ENCODE measurements at regions not wholly inside any gene's neighbourhood (a gene's known extent, or its start where the extent isn't known, plus 50 kb on each side); places are given as distances from the start of the nearest gene placed in this dataset.
A peak's percentile ranks its signal among the peaks of the same experiment; 100 is the strongest.
"Not testable (repeated sequence)": the region's sequence is repeated elsewhere in the genome, so short reads cannot be mapped to it uniquely, and the experiment has no call there.

DNA sequence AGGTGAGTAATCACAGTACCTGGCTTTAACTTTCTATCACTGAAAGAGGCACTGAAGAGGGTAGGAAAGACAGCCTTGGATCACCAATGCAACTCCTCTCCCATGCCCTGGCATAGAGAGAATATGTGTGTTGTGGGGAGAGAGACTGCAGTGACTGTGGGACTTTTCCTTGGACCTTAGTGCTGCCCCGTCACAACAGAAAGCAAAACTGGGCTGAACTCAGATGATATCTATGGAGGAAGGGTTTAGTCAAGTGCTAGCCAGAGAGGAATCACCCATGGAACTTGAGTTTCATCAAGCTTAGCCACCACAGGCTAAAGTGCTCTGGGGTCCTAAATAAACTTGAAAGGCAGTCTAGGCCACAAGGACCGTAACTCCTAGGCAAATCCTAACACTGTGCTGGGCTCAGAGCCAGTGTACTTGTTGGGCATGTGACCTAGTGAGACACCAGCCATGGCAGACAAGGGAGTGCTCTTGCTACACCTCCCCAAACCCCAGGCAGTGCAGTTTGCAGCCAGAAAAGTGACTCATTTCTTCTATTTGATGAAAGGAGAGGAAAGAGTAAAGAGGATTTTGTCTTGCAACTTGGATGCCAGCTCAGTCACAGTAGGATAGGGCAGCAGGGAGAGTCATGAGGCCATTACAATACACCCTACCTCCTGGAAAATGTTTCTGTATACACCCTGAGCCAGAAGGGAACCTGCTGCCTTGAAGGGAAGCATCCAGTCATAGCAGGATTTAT lies 105.8 kb upstream of the SPOPL start:
- DNase-seq (ENCODE audit: low spot score): no peak

DNA sequence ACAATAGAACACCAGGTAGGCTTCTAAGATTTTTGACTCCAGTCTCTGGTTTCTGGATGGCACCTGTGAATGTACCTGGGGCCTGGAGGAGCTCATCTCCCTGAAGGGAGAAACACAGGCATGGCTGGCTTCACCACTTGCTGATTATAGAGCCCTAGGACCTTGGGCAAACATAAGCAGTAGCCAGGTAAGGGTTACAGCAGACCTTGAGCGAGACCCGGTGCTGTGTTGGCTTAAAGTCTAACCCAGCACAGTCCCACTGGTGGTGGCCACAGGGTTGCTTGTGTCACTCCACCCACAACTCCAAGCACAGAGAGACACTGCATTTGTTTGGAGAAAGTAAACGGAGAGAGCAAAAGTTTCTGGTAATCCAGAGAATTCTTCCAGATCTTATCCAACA lies 104.7 kb upstream of the SPOPL start:
- no peak for DNase-seq (ENCODE audit: low spot score)

DNA sequence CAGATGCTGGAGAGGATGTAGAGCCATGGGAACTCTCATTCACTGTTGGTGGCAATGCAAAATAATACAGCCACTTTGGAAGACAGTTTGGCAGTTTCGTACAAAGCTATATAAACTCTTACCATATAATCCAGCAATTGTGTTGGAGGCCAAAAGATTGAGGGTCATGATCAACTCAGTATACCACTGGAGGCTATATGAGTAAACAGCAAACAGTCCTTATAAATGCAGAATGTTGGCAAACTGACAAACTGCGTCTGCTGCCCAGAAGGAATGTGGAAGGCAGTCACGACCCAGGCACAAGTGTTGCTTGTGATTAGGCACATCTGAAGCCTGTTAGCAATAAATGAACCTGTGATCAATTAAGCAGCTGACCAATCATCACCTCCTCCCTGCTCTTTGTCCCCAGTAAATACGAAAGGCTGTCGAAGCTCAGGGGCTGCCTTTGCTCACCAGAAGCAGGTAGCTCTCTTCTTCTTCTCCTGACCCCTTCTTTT lies 98.1 kb upstream of the SPOPL start:
- DNase-seq (ENCODE audit: low spot score): no peak

DNA sequence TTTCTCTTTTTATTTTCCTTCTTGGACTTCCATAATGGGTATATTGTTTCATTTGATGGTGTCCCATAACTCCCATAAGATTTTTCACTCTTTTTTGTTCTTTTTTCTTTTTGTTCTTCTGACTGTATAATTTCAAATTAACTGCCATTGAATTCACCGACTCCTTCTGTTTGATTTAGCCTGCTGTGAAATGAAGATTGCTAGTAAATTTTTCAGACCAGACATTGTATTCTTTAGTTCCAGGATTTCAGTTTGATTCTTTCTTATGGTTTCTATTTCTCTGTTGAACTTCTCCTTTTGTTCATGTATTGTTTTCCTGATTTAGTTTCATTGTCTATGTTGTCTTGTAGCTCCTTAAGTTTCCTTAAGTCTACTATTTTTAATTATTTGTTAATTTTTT lies 87.6 kb upstream of the SPOPL start:
- DNase-seq (ENCODE audit: low spot score): no peak

DNA sequence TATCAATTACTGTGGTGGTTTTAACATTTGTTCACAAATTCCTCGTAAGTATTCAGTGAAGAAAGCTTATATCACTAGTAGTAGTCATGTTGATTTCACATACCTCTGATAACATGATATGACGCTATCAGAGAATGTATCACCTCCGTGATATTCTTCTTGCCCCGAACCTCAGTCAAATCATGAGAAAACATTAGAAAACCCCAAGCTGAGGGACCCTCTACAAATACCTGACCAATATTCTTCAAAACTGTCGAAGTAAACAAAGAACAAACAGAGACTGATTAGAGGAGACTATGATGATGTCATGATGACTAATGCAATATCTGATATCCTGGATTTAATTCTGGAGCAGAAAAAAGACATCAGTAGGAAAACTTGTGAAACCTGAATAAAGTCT lies 85.6 kb upstream of the SPOPL start:
- no peak for DNase-seq (ENCODE audit: low spot score)

DNA sequence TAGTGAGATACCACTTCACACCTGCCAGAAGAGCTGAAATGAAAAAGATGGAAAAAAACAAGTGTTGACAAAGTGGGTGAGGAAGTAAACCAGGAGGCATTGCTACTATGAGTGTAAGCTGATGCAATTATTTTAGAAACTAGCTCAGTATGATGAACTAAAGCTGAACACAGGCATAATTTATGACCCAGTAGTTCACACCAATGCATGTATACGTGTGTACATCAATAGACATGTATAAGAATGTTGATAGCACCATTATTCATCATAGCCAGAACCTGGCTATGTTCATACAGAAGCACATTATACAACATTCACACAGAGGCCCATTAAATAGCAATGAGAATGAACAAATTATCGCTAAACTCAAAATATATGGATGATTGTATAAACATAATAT lies 83.1 kb upstream of the SPOPL start:
- no peak for DNase-seq (ENCODE audit: low spot score)

DNA sequence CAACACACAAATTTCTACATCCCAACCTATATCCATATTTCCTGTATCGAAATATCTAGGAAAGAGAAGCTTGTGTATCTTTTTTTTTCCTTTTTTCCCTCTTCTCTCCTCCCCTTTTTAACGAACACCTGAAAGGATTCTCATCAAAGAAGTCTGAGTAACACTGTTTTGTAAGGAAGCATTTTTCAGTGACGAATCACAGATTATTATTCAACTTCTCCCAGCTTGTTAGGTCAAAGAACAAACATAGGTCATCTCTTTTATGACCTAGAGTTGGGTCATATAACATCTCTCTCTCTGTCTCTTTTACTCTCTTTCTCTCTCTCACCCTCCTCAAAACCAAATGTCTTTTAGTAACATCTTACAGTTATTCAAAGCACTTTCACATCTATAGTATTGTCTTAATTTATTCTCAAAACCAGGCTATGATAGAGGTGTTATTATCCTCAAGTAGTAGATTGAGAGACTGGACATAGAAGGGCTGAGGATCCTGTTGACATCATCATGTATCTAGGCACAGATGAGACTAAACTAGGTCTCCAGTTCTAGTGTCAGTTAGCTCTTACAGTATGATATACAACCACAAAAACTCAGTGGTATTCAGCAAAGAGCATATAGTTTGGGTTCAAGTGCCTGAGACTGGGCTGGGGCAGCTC lies 80.1 kb upstream of the SPOPL start:
- DNase-seq (ENCODE audit: low spot score): no peak

DNA sequence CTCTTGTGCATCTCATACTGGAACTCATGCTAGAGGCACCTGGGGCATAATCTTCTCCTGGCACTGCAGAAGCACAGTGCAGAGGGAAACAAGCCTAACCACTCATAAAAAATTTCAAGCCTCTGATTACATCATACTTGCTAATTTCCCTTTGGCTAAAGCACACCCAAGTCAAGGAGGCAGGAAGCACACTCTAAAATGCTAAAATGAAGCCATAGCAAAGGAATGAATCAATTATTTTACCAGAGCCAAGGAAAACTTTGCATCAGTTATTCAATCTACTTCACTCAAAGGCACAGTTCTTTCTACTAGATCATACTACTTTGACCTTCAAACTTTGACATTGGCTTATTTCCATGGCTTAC lies 79.6 kb upstream of the SPOPL start:
- no peak for DNase-seq (ENCODE audit: low spot score)

DNA sequence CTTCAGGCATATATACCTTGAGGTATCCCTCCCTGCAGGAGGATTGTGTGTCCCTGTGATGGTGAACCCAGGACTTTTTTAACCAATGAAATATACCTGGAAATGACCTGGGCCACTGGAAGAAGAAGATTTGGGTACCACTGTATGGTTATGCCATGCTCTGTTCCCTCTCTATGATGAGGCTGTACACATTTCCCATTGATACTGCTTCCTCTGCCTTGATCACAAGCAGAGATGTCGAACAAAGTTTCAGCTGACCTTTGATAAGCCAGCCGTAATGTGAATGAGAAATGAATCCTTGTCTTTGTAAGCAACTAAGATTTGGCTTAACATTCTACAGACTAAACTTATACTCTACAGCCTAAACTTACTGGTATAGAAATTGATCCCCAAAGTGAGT lies 78.4 kb upstream of the SPOPL start:
- no peak for DNase-seq (ENCODE audit: low spot score)

DNA sequence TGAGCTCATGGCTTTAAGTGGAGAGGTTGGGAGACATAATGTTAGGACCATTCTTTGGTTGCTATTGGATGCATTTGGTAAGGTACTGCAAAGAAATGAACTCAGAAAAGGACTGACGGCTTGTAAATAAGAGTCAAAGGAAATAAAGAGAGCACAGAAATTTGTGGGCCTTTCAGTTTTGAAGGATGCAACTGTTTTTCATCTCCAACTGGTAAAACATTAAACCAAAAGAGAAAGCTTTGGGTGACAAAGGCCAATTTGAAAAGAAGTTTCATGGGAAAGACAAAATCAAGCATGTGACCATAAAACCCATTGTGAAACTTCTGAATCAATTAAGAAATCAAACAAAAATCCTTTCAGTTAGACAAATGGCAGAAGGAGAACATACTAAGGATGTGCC lies 77.8 kb upstream of the SPOPL start:
- DNase-seq (ENCODE audit: low spot score): no peak

DNA sequence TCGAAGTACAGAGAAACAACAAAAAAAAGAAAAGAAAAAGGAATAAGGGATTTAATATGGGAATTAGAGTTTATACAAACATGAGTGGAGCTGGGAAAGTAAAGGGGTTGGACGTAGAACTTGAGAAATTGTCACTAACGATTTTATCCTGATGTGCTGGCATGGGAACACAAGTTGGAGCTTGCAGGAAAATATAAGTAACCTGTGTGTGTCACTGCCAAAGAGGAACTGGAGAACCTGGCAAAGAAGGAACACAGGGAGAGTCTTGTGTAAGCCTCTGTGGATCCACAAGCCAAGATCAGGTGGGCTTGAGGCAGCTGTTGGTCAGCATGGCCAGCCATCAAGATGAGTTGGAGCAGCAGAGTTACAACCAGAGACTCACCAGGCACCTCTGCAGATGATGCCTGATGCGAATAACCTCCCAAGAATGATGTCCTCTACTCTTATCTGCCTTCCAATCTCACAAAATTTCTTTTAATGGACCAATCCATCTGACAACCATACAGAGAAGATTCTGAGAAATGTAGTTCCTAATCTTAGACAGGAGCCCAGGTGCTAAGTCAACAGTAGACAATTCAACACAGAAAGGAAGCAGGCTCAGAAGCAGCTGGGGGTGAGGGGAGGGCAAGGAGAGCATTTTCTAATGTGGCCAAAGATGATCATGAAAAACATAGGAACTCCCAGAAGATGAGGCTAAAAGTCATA lies 77.0 kb upstream of the SPOPL start:
- DNase-seq (ENCODE audit: low spot score): no peak

DNA sequence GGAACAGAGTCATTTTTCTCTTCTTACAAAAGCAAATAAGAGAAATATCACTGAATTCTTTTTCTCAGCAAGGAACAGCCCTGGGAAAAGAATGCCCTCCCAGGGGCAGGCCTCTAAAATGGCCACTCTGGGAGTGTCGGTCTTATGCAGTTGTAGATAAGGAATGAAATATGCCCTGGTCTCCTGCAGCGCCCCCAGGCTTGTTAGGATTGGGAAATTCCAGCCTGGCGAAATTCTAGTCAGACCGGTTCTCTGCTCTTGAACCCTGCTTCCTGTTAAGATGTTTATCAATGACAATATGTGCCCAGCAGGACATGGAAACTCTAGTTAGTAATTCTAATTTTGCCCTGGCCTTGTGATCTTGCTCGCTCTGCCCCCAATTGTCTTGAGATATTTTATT lies 75.5 kb upstream of the SPOPL start:
- DNase-seq (ENCODE audit: low spot score): not testable (repeated sequence)

DNA sequence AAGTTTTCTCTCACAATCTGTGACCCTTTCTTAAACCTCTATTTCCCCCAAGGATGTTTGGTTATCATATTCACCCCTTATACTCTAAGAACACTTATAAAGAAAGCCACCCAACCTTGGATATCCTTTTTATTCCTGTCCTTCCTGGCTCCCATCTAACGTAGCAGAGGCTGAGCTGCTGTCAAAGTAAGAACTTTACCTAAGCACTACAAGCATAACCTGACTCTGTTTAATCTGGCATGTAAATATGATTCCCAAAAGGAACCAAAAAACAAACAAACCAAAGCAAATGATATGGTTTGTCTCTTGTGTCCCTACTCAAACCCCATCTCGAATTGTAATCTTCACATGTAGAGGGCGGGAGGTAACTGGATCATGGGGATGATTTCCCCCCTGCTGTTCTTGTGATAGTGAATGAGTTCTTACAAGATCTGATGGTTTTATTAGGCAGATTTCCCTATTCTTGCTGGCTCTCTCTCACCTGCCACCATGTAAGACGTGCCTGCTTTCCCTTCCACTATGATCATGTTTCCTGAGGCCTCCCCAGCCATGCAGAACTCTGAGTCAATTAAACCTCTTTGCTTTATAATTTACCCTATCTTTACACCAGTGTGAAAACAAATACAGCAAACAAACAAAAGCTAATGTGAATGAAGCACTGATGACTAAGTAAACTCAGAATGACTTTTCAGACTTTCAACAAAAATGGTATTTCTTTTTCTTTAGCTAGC lies 72.7 kb upstream of the SPOPL start:
- DNase-seq (ENCODE audit: low spot score): no peak

DNA sequence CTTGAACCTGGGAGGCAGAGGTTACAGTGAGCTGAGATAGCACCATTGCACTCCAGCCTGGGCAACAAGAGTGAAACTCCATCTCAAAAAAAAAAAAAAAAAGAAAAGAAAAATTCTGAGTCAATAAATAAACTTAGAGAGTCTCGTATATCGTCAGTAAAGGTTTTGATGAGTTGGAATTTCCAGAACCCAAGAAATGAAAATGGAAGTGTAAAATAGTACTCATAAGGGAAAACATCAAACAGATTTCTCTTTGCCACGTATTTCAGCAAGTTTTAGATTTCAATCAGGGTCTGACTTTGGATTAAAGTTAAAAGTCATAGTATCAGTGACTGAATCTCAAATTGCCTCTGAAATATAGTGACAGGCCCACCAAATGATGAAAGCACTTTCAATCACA lies 71.4 kb upstream of the SPOPL start:
- DNase-seq (ENCODE audit: low spot score): no peak

DNA sequence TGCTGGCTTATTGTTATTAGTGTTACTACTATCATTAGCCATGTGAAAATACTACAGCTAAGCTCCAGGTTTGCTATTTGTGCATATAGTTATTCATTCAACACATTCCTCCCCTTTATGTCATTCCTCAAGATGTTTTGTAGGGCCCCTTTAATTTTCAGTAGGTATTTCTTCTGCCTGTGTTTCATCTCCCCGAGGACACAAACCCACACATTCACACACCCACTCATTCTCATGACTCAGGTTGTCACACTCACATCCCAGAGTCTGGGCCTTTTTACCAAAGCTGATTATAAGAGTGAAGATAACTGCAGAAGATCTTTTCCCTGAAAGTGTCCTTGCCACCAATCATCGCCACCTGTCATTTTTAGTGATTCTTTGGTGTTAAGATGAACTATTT lies 68.6 kb upstream of the SPOPL start:
- no peak for DNase-seq (ENCODE audit: low spot score)

DNA sequence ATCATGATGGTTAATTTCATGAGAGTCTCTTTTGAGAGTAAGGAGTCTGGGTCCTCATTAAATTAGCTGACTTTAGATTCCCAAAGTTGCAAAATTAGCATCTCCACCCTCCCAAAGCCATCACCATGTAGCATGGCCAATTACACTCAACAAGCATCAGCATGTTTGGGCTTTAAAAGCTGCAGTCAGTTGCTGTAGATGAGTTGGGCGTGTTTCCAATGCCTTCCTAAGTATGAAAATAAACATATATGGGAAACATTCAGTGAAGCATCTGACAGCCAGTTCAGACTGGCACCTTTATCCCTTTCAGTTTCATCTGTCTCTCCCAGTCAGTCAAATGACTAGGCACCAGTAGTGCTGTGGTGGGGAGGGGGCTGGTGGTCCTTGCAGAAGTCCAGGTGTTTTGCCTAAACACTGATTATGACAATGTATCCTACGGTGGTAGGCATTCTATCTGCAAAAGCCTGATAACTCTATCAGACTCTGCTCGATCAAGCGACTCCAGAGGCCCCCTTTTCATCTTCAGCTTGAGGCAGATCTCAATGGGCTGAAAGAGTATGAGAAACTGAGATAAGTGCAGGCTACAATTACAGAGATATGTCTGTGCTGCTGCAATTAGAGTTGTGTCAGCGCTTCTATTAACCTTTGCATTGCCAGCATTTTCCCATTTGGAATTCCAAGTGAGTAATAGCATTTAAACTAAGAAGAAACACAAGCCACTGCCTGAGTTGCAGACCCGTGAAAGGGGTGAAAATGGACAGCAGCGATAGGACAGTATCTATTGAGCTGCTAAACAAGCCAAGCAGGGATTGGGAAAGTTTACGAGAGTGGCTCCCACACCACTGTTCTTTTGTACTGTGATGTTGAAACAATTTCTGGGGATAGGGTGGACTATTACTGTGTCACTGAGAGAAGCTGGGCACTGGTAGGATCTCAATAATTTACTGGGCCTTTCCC lies 67.3 kb upstream of the SPOPL start:
- peak; percentile 29 for DNase-seq (ENCODE audit: low spot score)

DNA sequence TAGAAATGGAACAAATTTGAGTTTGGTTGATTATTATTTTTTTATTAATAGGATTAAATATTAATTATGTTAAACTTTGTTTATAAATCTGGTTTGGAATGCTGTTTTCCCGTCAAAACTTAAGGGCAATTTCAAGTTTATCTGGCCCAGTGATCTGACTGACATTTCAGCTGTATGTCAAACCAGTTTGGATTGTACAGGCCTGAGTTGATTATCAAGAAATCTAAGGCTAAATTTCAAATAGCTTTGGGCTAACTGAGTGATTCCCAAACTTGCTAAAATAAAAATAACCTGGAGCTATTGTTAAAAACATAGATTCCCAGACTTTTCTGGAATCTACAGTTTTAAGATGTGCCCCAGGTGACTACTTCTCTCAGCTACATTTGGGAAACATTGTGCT lies 65.9 kb upstream of the SPOPL start:
- DNase-seq (ENCODE audit: low spot score): no peak

DNA sequence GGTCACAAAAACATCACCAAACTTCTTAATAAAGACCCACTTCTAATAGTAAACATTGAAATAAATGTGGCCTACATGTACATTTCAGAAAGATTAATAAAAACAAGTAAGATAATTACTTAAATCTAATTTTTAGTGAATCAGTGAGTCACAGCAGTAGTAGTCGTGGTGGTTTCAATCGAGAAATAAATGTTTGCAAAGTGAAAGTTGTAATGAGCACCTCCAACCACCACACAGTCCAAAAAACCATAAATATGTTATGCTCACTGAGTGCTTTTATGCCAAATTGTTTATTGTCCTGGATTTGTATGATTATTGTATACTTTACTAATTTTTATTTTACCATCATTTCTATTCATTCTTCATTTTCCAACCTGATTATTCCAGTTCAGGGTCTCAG lies 61.8 kb upstream of the SPOPL start:
- no peak for DNase-seq (ENCODE audit: low spot score)

DNA sequence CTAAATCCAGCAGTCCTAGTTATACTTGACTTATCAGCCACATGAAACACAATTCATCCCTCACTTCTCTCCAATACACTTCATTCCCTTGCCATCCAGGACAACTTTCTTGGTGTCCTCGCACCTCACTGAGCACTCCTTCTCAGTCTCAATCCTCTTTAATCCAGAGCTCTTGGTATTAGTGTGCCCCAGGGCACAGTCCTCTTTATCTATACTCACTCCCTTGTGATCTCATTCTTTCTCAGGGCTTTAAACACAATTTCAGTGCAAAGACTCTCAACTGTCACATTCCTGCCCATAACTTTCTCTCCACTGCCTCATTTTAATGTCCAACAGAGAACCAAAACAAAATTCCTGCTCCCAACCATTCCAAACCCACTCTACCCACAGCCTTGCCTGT lies 60.8 kb upstream of the SPOPL start:
- no peak for DNase-seq (ENCODE audit: low spot score)

DNA sequence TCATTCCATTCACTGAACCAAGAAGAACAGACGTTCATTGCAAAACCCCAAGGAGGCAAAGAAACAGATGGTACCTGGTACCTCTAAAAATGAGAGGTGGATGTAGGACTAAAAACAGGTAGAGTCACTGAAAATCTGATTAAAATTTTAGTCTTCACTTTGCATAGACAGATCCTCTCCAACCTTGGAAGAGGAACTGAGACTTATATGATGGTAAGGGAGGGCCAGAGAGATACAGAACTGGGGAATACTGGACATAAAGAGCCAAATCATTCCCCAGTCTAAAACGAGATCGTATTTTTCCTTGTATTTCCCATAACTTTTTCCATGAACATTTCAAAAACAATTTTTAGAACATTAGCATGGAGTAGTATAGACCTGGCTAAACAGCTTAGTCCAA lies 59.7 kb upstream of the SPOPL start:
- DNase-seq (ENCODE audit: low spot score): no peak

DNA sequence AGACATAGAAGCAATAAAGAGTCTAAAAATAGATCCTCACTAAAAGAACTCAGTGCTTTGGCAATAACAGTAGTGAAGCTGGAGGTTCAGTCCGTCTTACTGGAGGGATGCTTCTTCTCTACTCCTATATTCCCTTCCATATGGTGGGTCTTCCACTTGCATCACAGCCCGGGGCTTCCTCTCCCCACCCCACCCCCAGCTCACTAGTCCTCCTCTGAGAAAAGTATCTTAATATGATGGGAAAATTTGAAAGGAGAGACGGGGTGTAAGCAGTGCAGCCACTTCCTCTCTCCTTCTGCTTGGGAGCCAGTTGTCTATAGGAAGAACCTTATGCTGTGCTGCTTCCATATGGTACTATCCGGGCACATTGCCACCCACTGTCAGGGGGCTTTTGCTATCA lies 57.2 kb upstream of the SPOPL start:
- no peak for DNase-seq (ENCODE audit: low spot score)

DNA sequence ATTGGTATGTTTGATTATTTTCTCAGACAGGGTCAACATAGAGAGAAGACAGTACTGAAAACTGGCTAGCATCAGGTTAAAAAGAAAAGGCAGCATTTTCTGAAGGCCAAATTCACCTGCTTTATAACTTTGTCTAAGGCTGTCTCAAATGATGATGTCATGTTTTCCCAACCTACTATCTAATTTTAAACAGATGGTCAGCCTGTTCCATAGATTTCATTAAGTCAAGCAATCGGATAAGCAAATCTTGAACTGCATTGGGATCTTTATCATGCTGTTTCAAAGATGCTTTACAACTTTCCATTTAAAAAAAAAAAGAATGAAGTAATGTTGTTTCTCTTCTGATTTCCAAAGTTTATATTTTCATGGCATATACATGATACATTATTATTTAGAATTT lies 56.3 kb upstream of the SPOPL start:
- no peak for DNase-seq (ENCODE audit: low spot score)
